Right ventricle myocardium inferior (tissue), 1 donor: ENCODE measurements at regions not wholly inside any gene's neighbourhood (a gene's known extent, or its start where the extent isn't known, plus 50 kb on each side); places are given as distances from the start of the nearest gene placed in this dataset. TPM values are rescaled to one million over a fixed set of nuclear protein-coding genes. Genes with fewer than 3 reads are reported as not detected.

Experiments used
- ATAC-seq: fragments of 200-7000 bp; cut with Tn5 transposase; one replicate; pipeline ENCODE4 v1.9.1; 2020; ENCODE audit warnings: mild to moderate bottlenecking, moderate library complexity
- DNase-seq: peaks from one replicate; pipeline ENCODE4 v3.0.0; 2021; ENCODE audit errors: missing footprints
- intact Hi-C: fragments of 100-400 bp; cut with DNase I; formaldehyde crosslinking; loops from one replicate; pipeline ENCODE4 v1.11.0; 2022
- microRNA-seq: library from miRNA; unstranded; fragments of <30 nt; microRNA quantifications from one replicate; pipeline ENCODE4 v1.2.0, GENCODE V29; 2020
- donor health status: DM: no; HTN: yes; CAD: no; lungs with severe emphysema.

- DNase-seq: no peak
- intact Hi-C loops: loop anchor here (5.0 kb wide), 1 partner anchor 71 kb away; no protein-coding TSS in a partner anchor
- ATAC-seq: no peak
Measured at GRCh38 chr2:64403426-64403825, 50.5 kb upstream of the LGALSL start.

DNA sequence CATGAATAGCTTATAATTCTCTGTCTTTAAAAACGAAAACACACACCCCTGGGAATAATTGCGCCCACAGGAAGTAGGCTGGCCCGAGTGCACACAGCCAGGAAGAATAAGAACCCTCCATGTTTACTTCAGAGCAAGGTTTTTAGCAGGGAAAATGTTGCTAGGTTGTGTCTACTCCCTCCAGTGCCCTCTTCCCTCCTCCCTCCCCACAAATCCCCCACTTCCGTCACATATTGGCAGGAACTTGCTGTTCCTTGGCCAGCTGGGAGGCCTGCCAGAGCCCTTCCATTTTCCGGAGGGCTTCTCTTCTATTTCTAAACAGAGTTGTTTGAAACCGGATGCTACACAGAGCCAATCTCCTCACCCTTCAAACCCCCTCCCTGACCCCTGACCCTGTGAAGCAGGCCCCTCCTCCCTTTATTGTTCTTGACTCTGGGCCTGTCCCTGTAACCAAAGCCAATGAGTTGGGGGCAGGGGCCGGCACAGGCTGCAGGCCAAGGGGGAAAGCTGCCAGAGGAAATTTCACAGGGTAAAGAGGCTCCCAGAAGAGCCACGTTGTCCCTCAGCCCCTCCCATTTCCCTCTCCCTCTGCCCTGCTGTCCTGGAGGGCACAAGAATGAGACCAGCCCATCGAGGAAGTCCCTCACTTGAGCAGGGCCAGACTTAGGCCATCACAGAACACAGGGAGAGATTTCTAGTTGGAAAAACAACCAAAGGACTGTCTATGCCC, 49.8 kb upstream of the LGALSL start:
- DNase-seq (peak; percentile 85), ATAC-seq (peak; percentile 86)
- intact Hi-C loops: loop anchor here (1.0 to 5.0 kb wide), 2 partner anchors 50 to 72 kb away; partner anchors contain the start of gene LGALSL

Small RNAs in the stretch of these regions (microRNA-seq; reads per million reads assigned to microRNA genes)
- gene MIR4433A (not detected), gene MIR4433B (not detected)
